ENCODE measurements at regions not wholly inside any gene's neighbourhood (a gene's known extent, or its start where the extent isn't known, plus 50 kb on each side); places are given as distances from the start of the nearest gene placed in this dataset.

GRCh38 chr2:175726223-175726622 is 275.8 kb downstream of the LNPK start:
- no peak for TF ChIP-seq CTCF (IDR thresholded peaks at IDR 0.05)
- no peak for TF ChIP-seq POLR2A (IDR thresholded peaks at IDR 0.05)
